ENCODE measurements at regions not wholly inside any gene's neighbourhood (a gene's known extent, or its start where the extent isn't known, plus 50 kb on each side); places are given as distances from the start of the nearest gene placed in this dataset.

DNA sequence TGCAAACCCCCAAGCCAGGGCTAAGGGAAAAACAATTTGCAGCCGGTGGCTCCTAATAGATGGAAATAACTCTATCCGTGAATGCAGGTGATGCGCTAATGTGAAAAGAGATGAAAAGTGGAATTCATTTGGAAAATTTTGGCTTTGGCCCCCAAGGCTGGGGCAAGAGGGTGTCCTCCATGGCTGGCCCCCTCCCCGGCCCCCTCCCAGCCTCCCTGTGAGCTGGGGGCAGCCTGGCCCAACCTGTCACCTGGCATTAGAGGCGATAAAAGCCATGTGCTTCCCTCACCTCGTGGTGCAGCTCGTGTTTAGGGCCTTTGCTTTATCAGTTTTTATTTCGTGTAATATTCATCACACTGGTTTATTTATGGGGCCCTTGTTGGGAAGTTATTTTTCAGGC is 267.2 kb downstream of the ENGASE start (continued):
- no peak for TF ChIP-seq ARNT (IDR thresholded peaks at IDR 0.05)
- TF ChIP-seq, protein P1, sequence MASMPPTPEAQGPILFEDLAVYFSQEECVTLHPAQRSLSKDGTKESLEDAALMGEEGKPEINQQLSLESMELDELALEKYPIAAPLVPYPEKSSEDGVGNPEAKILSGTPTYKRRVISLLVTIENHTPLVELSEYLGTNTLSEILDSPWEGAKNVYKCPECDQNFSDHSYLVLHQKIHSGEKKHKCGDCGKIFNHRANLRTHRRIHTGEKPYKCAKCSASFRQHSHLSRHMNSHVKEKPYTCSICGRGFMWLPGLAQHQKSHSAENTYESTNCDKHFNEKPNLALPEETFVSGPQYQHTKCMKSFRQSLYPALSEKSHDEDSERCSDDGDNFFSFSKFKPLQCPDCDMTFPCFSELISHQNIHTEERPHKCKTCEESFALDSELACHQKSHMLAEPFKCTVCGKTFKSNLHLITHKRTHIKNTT (CRISPR knock-in tag; IDR thresholded peaks at IDR 0.05) = no peak
- TF ChIP-seq CCDC6 (CRISPR knock-in tag; IDR thresholded peaks at IDR 0.05) = no peak
- no peak for TF ChIP-seq SIX4 (CRISPR knock-in tag; IDR thresholded peaks at IDR 0.05)

DNA sequence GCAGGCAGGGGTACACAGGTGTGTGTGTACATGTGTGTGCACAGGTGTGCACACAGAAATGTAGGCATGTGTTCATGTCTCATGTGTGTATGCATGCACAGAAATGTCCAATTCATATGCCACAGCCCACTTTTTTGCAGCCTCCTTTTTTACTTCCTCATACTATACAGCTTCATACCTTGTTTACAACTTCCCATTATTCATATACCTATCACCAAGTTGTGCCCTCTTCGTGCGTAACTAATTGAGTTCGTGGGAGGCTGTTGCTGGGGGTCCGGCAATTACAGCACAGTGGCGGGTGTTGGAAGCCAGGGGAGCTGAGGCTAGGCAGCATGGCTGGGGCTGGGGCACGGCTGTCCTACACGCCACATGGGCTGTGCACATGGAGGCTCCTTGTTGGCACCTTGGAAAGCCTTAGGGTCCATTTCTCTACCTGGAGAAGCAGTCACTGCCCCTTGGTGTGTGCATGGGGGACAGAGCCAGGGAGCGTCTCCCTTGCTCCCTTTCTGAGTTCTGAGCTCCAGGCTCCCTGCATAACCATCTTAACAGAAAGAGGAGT is 266.7 kb downstream of the ENGASE start:
- Histone ChIP-seq H3K27ac (ENCODE audit: extremely low read length, insufficient read depth, low read length) (no peak overlapping the region), H3K4me1 (ENCODE audit: insufficient read depth, low read length) (no peaks in the 10 kb centered on the region), H2AFZ (ENCODE audit: low read length) (no peak overlapping the region), H3K9me3 (ENCODE audit: low read length) (peaks cover 8% of the 10 kb centered on the region), H3K9ac (ENCODE audit: insufficient read depth, low read depth, low read length) (no peak overlapping the region), H3K4me2 (ENCODE audit: low read depth, low read length) (no peak overlapping the region), H3K36me3 (replicated peaks in 1 of 2; ENCODE audit: control insufficient read depth in 1 of 2, insufficient read depth in 2 of 2, low read length in 2 of 2) (no peaks in the 10 kb centered on the region), H3K4me3 (replicated peaks in 1 of 3; ENCODE audit: insufficient read depth in 1 of 3, low read depth in 2 of 3, low read length in 3 of 3) (no peak overlapping the region), H4K20me1 (ENCODE audit: insufficient read depth, low read length) (0 out of 2 replicates have a peak, but pooled peaks cover 2% of the 10 kb centered on the region), H3K27me3 (ENCODE audit: control insufficient read depth in 1 of 2, insufficient read depth in 2 of 2, low read length in 2 of 2) (peaks cover 2 to 56% of the 10 kb centered on the region in 2 experiments; a peak in 4 of 5 replicates), H3K79me2 (ENCODE audit: insufficient read depth, low read length) (no peaks in the 10 kb centered on the region)
- CTCF ChIA-PET (ENCODE audit: low intra/inter-chr PET ratio, low total read pairs) = no interaction called here
- no peak for DNase-seq (ENCODE audit: low spot score)
- no TSS peak for BruUV-seq (replicated peaks)
- no peak for FAIRE-seq
- POLR2A ChIA-PET = no interaction called here
- 46% methylated on average over 8 of the region's 8 CpGs for WGBS (ENCODE audit: low lambda C conversion rate)
- in situ Hi-C loops (cut with HindIII; ENCODE audit: extremely low pct_ligation_motif_present, low pct_unique_long_range_greater_than_20kb) = no loop called here
- intact Hi-C loops (cut with micrococcal nuclease; ENCODE audit: unreplicated experiment) = no loop called here
- no peak for ATAC-seq
- TF ChIP-seq KLF16 (CRISPR knock-in tag; IDR thresholded peaks at IDR 0.05) = no peak
- no peak for TF ChIP-seq RFXAP (CRISPR knock-in tag; IDR thresholded peaks at IDR 0.05; ENCODE audit: borderline replicate concordance)
- TF ChIP-seq ZNF3 (CRISPR knock-in tag; IDR thresholded peaks at IDR 0.05) = no peak
- no peak for TF ChIP-seq FOXK1 (CRISPR knock-in tag; IDR thresholded peaks at IDR 0.05; ENCODE audit: borderline replicate concordance, low read depth)
- TF ChIP-seq, protein P2, sequence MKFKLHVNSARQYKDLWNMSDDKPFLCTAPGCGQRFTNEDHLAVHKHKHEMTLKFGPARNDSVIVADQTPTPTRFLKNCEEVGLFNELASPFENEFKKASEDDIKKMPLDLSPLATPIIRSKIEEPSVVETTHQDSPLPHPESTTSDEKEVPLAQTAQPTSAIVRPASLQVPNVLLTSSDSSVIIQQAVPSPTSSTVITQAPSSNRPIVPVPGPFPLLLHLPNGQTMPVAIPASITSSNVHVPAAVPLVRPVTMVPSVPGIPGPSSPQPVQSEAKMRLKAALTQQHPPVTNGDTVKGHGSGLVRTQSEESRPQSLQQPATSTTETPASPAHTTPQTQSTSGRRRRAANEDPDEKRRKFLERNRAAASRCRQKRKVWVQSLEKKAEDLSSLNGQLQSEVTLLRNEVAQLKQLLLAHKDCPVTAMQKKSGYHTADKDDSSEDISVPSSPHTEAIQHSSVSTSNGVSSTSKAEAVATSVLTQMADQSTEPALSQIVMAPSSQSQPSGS (CRISPR knock-in tag; IDR thresholded peaks at IDR 0.05) = no peak
- no peak for TF ChIP-seq PRPF4 (IDR thresholded peaks at IDR 0.05; ENCODE audit: low read depth, low read length, poor library complexity, severe bottlenecking)
- no peak for TF ChIP-seq KAT2B (IDR thresholded peaks at IDR 0.05; ENCODE audit: borderline replicate concordance, low read depth, low read length)
- TF ChIP-seq, protein P3, sequence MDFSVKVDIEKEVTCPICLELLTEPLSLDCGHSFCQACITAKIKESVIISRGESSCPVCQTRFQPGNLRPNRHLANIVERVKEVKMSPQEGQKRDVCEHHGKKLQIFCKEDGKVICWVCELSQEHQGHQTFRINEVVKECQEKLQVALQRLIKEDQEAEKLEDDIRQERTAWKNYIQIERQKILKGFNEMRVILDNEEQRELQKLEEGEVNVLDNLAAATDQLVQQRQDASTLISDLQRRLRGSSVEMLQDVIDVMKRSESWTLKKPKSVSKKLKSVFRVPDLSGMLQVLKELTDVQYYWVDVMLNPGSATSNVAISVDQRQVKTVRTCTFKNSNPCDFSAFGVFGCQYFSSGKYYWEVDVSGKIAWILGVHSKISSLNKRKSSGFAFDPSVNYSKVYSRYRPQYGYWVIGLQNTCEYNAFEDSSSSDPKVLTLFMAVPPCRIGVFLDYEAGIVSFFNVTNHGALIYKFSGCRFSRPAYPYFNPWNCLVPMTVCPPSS (IDR thresholded peaks at IDR 0.05) = no peak
- TF ChIP-seq KMT2B (CRISPR knock-in tag; IDR thresholded peaks at IDR 0.05) = no peak
- no peak for TF ChIP-seq ZNF883 (CRISPR knock-in tag; IDR thresholded peaks at IDR 0.05; ENCODE audit: not compliant biosample characterization)
- no peak for TF ChIP-seq POLR2G (IDR thresholded peaks at IDR 0.05; ENCODE audit: low read depth, low read length)
- TF ChIP-seq ZNF674 (CRISPR knock-in tag; IDR thresholded peaks at IDR 0.05; ENCODE audit: low read depth) = no peak
- TF ChIP-seq, protein P4, sequence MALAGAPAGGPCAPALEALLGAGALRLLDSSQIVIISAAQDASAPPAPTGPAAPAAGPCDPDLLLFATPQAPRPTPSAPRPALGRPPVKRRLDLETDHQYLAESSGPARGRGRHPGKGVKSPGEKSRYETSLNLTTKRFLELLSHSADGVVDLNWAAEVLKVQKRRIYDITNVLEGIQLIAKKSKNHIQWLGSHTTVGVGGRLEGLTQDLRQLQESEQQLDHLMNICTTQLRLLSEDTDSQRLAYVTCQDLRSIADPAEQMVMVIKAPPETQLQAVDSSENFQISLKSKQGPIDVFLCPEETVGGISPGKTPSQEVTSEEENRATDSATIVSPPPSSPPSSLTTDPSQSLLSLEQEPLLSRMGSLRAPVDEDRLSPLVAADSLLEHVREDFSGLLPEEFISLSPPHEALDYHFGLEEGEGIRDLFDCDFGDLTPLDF (CRISPR knock-in tag; IDR thresholded peaks at IDR 0.05) = no peak
- no peak for TF ChIP-seq YEATS4 (CRISPR knock-in tag; IDR thresholded peaks at IDR 0.05; ENCODE audit: borderline replicate concordance)
- TF ChIP-seq PAF1 (CRISPR knock-in tag; IDR thresholded peaks at IDR 0.05) = no peak

Measured in HepG2 (cell line).